ENCODE measurements at regions not wholly inside any gene's neighbourhood (a gene's known extent, or its start where the extent isn't known, plus 50 kb on each side); places are given as distances from the start of the nearest gene placed in this dataset.

DNA sequence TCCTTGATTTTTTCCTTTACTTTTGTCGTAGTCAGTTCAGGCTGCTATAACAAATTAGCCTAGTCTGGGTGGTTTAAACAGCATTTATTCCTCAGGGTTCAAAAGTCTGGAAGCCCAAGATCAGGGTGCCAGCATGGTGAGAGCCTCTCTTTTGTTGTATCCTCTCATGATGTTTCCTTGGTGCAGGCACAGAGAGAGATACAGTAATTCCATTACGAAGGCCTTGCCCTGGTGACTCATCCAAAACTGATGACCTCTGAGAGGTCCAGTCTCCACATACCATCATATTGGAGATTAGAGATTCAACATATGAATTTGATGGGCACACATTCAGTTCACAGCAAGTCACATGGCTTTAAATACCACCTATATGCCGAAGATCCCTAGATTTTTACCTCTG, 253.8 kb downstream of the CYRIA start:
- TF ChIP-seq POLR2A (IDR thresholded peaks at IDR 0.05) = no peak
- TF ChIP-seq, protein P1, sequence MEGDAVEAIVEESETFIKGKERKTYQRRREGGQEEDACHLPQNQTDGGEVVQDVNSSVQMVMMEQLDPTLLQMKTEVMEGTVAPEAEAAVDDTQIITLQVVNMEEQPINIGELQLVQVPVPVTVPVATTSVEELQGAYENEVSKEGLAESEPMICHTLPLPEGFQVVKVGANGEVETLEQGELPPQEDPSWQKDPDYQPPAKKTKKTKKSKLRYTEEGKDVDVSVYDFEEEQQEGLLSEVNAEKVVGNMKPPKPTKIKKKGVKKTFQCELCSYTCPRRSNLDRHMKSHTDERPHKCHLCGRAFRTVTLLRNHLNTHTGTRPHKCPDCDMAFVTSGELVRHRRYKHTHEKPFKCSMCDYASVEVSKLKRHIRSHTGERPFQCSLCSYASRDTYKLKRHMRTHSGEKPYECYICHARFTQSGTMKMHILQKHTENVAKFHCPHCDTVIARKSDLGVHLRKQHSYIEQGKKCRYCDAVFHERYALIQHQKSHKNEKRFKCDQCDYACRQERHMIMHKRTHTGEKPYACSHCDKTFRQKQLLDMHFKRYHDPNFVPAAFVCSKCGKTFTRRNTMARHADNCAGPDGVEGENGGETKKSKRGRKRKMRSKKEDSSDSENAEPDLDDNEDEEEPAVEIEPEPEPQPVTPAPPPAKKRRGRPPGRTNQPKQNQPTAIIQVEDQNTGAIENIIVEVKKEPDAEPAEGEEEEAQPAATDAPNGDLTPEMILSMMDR (IDR thresholded peaks at IDR 0.05) = no peak

Measured in thyroid gland (tissue), 4 donors.